ENCODE measurements at regions not wholly inside any gene's neighbourhood (a gene's known extent, or its start where the extent isn't known, plus 50 kb on each side); places are given as distances from the start of the nearest gene placed in this dataset.

DNA sequence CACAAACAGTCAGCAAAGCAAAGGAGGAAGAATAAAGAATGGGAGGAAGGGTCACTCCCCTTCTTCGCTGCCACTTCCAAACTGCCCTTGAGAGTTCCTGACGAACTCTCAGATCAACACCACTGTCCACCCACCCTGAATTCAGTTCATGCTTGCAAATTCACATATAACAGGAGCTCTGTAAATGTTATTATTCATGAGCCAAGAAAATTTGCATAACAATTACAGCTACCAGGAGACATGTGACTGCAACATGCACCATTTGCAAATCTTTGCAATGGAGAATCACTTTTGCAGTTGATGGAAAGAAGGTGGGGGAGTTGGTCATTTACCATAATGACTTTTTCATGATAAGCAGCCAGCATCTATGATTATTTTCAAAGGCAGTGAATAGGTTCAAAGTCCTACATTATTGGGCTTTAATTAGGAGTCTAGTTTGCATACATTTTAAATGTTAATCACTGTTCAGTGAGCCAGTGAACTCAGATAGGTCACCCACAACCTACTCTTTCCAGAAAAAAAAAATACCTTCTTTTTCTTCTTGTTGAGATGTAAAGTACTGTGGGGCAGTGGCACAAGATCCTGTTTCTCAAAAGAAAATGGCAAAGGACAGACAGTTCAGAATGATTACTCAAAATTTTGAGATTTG, 149.7 kb downstream of the CAAP1 start:
- no peaks in the 10 kb centered on the region for H3F3A ChIP-seq (ENCODE audit: low read depth)
- no peak overlapping the region for H3K4me2 ChIP-seq (ENCODE audit: low read depth, low read length, poor library complexity, severe bottlenecking)
- H3K9me3 ChIP-seq (ENCODE audit: insufficient read depth, low read depth, low read length), result no peaks in the 10 kb centered on the region
- H3K9me2 ChIP-seq (replicated peaks; ENCODE audit: low read depth, low read length), result no peaks in the 10 kb centered on the region
- H3K4me1 ChIP-seq (ENCODE audit: insufficient read depth, low read length, poor library complexity, severe bottlenecking), result peaks cover 4% of the 10 kb centered on the region
- TF ChIP-seq, protein P1, sequence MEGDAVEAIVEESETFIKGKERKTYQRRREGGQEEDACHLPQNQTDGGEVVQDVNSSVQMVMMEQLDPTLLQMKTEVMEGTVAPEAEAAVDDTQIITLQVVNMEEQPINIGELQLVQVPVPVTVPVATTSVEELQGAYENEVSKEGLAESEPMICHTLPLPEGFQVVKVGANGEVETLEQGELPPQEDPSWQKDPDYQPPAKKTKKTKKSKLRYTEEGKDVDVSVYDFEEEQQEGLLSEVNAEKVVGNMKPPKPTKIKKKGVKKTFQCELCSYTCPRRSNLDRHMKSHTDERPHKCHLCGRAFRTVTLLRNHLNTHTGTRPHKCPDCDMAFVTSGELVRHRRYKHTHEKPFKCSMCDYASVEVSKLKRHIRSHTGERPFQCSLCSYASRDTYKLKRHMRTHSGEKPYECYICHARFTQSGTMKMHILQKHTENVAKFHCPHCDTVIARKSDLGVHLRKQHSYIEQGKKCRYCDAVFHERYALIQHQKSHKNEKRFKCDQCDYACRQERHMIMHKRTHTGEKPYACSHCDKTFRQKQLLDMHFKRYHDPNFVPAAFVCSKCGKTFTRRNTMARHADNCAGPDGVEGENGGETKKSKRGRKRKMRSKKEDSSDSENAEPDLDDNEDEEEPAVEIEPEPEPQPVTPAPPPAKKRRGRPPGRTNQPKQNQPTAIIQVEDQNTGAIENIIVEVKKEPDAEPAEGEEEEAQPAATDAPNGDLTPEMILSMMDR (conservative IDR thresholded peaks at IDR 0.05; ENCODE audit: low read length), result no peak
- TF ChIP-seq EZH2phosphoT487 (IDR thresholded peaks at IDR 0.05; ENCODE audit: borderline replicate concordance), result no peak
- no peaks in the 10 kb centered on the region for H3K79me2 ChIP-seq (ENCODE audit: insufficient read depth, low read length)
- no peak overlapping the region for H3K4me3 ChIP-seq (ENCODE audit: low read length, poor library complexity, severe bottlenecking)
- no peaks in the 10 kb centered on the region for H4K20me1 ChIP-seq (ENCODE audit: insufficient read depth, low read length, poor library complexity, severe bottlenecking)
- no peaks in the 10 kb centered on the region for H3K27me3 ChIP-seq (ENCODE audit: insufficient read depth, low read length, poor library complexity, severe bottlenecking)
- H3K36me3 ChIP-seq (ENCODE audit: insufficient read depth, low read length), result no peaks in the 10 kb centered on the region
- no peak overlapping the region for H2AFZ ChIP-seq (ENCODE audit: low read length)
- no peak overlapping the region for H3K9ac ChIP-seq (ENCODE audit: low read depth, low read length, poor library complexity, severe bottlenecking)

DNA sequence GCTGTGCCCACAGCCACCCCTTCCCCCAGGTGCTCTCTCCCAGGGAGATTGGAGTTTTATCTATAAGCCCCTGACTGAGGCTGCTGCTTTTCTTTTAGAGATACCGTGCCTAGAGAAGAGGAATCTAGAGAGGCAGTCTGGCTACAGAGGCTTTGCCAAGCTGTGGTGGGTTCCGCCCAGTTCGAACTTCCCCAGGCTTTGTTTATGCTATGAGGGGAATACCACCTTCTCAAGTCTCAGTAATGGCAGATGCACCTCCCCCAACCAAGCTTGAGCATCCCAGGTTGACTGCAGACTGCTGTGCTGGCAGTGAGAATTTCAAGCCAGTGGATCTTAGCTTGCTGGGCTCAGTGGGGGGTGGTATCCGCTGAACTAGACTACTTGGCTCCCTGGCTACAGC, 157.4 kb downstream of the CAAP1 start:
- H3K9me3 ChIP-seq (ENCODE audit: insufficient read depth, low read depth, low read length), result no peaks in the 10 kb centered on the region
- H3K36me3 ChIP-seq (ENCODE audit: insufficient read depth, low read length), result no peaks in the 10 kb centered on the region
- no peaks in the 10 kb centered on the region for H3K9me2 ChIP-seq (replicated peaks; ENCODE audit: low read depth, low read length)
- TF ChIP-seq, protein P1 (conservative IDR thresholded peaks at IDR 0.05; ENCODE audit: low read length), result no peak
- no peak for TF ChIP-seq EZH2phosphoT487 (IDR thresholded peaks at IDR 0.05; ENCODE audit: borderline replicate concordance)
- no peak overlapping the region for H3K4me2 ChIP-seq (ENCODE audit: low read depth, low read length, poor library complexity, severe bottlenecking)
- H3K9ac ChIP-seq (ENCODE audit: low read depth, low read length, poor library complexity, severe bottlenecking), result no peak overlapping the region
- H3K4me1 ChIP-seq (ENCODE audit: insufficient read depth, low read length, poor library complexity, severe bottlenecking), result no peaks in the 10 kb centered on the region
- H2AFZ ChIP-seq (ENCODE audit: low read length), result no peak overlapping the region
- no peaks in the 10 kb centered on the region for H3K27me3 ChIP-seq (ENCODE audit: insufficient read depth, low read length, poor library complexity, severe bottlenecking)
- H4K20me1 ChIP-seq (ENCODE audit: insufficient read depth, low read length, poor library complexity, severe bottlenecking), result no peaks in the 10 kb centered on the region
- no peaks in the 10 kb centered on the region for H3F3A ChIP-seq (ENCODE audit: low read depth)
- H3K79me2 ChIP-seq (ENCODE audit: insufficient read depth, low read length), result no peaks in the 10 kb centered on the region
- no peak overlapping the region for H3K4me3 ChIP-seq (ENCODE audit: low read length, poor library complexity, severe bottlenecking)

DNA sequence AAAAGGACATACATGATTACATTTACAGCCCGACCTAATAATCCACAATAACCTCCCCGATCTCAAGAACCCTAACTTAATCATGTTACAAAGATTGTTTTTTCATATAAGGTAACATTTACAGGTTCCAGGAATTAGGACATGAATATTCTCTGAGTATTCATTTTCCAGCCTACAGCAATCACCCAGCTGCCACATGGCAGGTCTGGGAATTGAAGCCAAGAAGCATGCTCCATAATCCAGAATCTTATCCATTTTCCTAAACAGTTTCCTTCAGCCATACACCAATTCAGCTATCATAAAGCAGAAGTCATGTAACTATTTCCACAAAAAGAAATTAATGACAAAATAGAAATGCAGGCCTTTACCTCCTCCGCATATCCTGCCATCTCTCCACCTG, 163.4 kb downstream of the CAAP1 start:
- no peaks in the 10 kb centered on the region for H4K20me1 ChIP-seq (ENCODE audit: insufficient read depth, low read length, poor library complexity, severe bottlenecking)
- no peaks in the 10 kb centered on the region for H3K4me1 ChIP-seq (ENCODE audit: insufficient read depth, low read length, poor library complexity, severe bottlenecking)
- H3K9me3 ChIP-seq (ENCODE audit: insufficient read depth, low read depth, low read length), result no peaks in the 10 kb centered on the region
- H3K4me3 ChIP-seq (ENCODE audit: low read length, poor library complexity, severe bottlenecking), result no peak overlapping the region
- no peaks in the 10 kb centered on the region for H3K36me3 ChIP-seq (ENCODE audit: insufficient read depth, low read length)
- H3F3A ChIP-seq (ENCODE audit: low read depth), result no peaks in the 10 kb centered on the region
- no peak overlapping the region for H3K9ac ChIP-seq (ENCODE audit: low read depth, low read length, poor library complexity, severe bottlenecking)
- no peak overlapping the region for H3K4me2 ChIP-seq (ENCODE audit: low read depth, low read length, poor library complexity, severe bottlenecking)
- no peak for TF ChIP-seq EZH2phosphoT487 (IDR thresholded peaks at IDR 0.05; ENCODE audit: borderline replicate concordance)
- TF ChIP-seq, protein P1 (conservative IDR thresholded peaks at IDR 0.05; ENCODE audit: low read length), result no peak
- no peak overlapping the region for H2AFZ ChIP-seq (ENCODE audit: low read length)
- H3K79me2 ChIP-seq (ENCODE audit: insufficient read depth, low read length), result no peaks in the 10 kb centered on the region
- no peaks in the 10 kb centered on the region for H3K9me2 ChIP-seq (replicated peaks; ENCODE audit: low read depth, low read length)
- H3K27me3 ChIP-seq (ENCODE audit: insufficient read depth, low read length, poor library complexity, severe bottlenecking), result no peaks in the 10 kb centered on the region
